Endothelial cell (in vitro differentiated cells): ENCODE measurements at regions not wholly inside any gene's neighbourhood (a gene's known extent, or its start where the extent isn't known, plus 50 kb on each side); places are given as distances from the start of the nearest gene placed in this dataset.
A peak's percentile ranks its signal among the peaks of the same experiment; 100 is the strongest.
"Not testable (repeated sequence)": the region's sequence is repeated elsewhere in the genome, so short reads cannot be mapped to it uniquely, and the experiment has no call there.

ENCODE experiments used
- DNase-seq: peaks from one replicate; pipeline ENCODE4 v3.0.0; 2021; ENCODE audit warnings: low spot score
- H3K27ac Mint-ChIP-seq: one replicate; pipeline ENCODE4 v1.8.0; 2021; ENCODE audit warnings: mixed read lengths, inconsistent platforms; ENCODE audit not compliant: unreplicated experiment
- H3K27me3 Mint-ChIP-seq: one replicate; pipeline ENCODE4 v1.8.0; 2021; ENCODE audit warnings: mild to moderate bottlenecking, moderate library complexity, mixed read lengths, inconsistent platforms; ENCODE audit not compliant: unreplicated experiment
- H3K36me3 Mint-ChIP-seq: one replicate; pipeline ENCODE4 v1.8.0; 2021; ENCODE audit warnings: mild to moderate bottlenecking, low read depth, mixed read lengths, inconsistent platforms; ENCODE audit not compliant: unreplicated experiment
- H3K4me1 Mint-ChIP-seq: one replicate; pipeline ENCODE4 v1.8.0; 2021; ENCODE audit warnings: mild to moderate bottlenecking, mixed read lengths, inconsistent platforms; ENCODE audit not compliant: unreplicated experiment
- H3K4me3 Mint-ChIP-seq: one replicate; pipeline ENCODE4 v1.8.0; 2021; ENCODE audit warnings: mild to moderate bottlenecking, mixed read lengths, inconsistent platforms; ENCODE audit not compliant: unreplicated experiment
- H3K9me3 Mint-ChIP-seq: one replicate; pipeline ENCODE4 v1.8.0; 2021; ENCODE audit warnings: mixed read lengths, inconsistent platforms; ENCODE audit not compliant: unreplicated experiment
- CTCF ChIP-seq: fragments of 200-600 bp; sonication (generic); IDR thresholded peaks from one replicate; pipeline ENCODE4 v1.5.0; 2021; ENCODE audit warnings: antibody characterized with exemption; ENCODE audit not compliant: unreplicated experiment

- H3K9me3 Mint-ChIP-seq: no peaks in the 10 kb centered on the region
- peaks cover 27% of the 10 kb centered on the region for H3K4me1 Mint-ChIP-seq
- DNase-seq: no peak
- H3K4me3 Mint-ChIP-seq: no peak overlapping the region
- peaks cover 6% of the 10 kb centered on the region for H3K27me3 Mint-ChIP-seq
- TF ChIP-seq CTCF: no peak
- no peak overlapping the region for H3K27ac Mint-ChIP-seq
- no peaks in the 10 kb centered on the region for H3K36me3 Mint-ChIP-seq
Observed at GRCh38 chr10:45518741-45519140, 144.7 kb downstream of the ALOX5 start.

GRCh38 chr10:45515630-45516029, 141.6 kb downstream of the ALOX5 start:
- no peaks in the 10 kb centered on the region for H3K36me3 Mint-ChIP-seq
- H3K9me3 Mint-ChIP-seq: peaks cover under 1% of the 10 kb centered on the region
- peaks cover 31% of the 10 kb centered on the region for H3K4me1 Mint-ChIP-seq
- no peak for DNase-seq
- TF ChIP-seq CTCF: no peak
- peaks cover 8% of the 10 kb centered on the region for H3K27me3 Mint-ChIP-seq
- peak overlapping the region; percentile 90 for H3K27ac Mint-ChIP-seq
- H3K4me3 Mint-ChIP-seq: no peak overlapping the region

- H3K4me3 Mint-ChIP-seq: peak overlapping the region; percentile 37
Observed at GRCh38 chr10:45514291-45515270, 140.6 kb downstream of the ALOX5 start.

GRCh38 chr10:45513551-45513950, 139.5 kb downstream of the ALOX5 start:
- H3K4me3 Mint-ChIP-seq: no peak overlapping the region
- peaks cover 8% of the 10 kb centered on the region for H3K27me3 Mint-ChIP-seq
- peaks cover 31% of the 10 kb centered on the region for H3K4me1 Mint-ChIP-seq
- DNase-seq: no peak
- TF ChIP-seq CTCF: no peak
- no peaks in the 10 kb centered on the region for H3K36me3 Mint-ChIP-seq
- H3K9me3 Mint-ChIP-seq: peaks cover 3% of the 10 kb centered on the region
- no peak overlapping the region for H3K27ac Mint-ChIP-seq

More at GRCh38 chr10:45514291-45515270, 140.6 kb downstream of the ALOX5 start:
- Mint-ChIP-seq H3K4me1 (peaks cover 31% of the 10 kb centered on the region), H3K9me3 (peaks cover 3% of the 10 kb centered on the region), H3K27me3 (peaks cover 8% of the 10 kb centered on the region), H3K36me3 (no peaks in the 10 kb centered on the region), H3K27ac (peak overlapping the region; percentile 90)
- no peak for TF ChIP-seq CTCF
- DNase-seq: peak; percentile 47

- H3K4me1 Mint-ChIP-seq: peaks cover 31% of the 10 kb centered on the region
- H3K9me3 Mint-ChIP-seq, H3K27me3 Mint-ChIP-seq, H3K36me3 Mint-ChIP-seq, DNase-seq, H3K4me3 Mint-ChIP-seq, H3K27ac Mint-ChIP-seq: not testable (repeated sequence)
Observed at GRCh38 chr10:45511926-45512325, 137.9 kb downstream of the ALOX5 start.
